ENCODE measurements at regions not wholly inside any gene's neighbourhood (a gene's known extent, or its start where the extent isn't known, plus 50 kb on each side); places are given as distances from the start of the nearest gene placed in this dataset.

DNA sequence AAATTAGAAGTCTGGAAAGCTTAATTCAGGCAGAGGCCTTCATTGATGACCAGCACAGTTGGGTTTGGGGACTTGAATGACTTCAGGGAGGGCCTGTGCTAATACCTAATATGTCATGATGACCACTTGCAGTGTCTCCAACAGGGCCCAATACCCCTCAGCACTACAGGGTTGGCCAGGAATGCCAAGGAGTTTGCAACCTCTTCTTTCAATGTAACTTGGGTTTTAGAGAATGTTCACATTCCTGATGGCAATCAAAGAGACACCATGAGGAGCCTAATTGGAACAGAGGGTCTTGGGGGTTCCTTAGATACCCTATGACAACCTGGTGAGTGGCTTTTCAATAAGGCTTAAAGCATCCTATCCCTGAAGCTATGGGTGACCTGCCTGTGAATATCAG is 52.4 kb upstream of the ST8SIA3 start:
- H3K27ac ChIP-seq (ENCODE audit: insufficient read length, low read depth, low read length): no peak overlapping the region
- TF ChIP-seq, protein P1, sequence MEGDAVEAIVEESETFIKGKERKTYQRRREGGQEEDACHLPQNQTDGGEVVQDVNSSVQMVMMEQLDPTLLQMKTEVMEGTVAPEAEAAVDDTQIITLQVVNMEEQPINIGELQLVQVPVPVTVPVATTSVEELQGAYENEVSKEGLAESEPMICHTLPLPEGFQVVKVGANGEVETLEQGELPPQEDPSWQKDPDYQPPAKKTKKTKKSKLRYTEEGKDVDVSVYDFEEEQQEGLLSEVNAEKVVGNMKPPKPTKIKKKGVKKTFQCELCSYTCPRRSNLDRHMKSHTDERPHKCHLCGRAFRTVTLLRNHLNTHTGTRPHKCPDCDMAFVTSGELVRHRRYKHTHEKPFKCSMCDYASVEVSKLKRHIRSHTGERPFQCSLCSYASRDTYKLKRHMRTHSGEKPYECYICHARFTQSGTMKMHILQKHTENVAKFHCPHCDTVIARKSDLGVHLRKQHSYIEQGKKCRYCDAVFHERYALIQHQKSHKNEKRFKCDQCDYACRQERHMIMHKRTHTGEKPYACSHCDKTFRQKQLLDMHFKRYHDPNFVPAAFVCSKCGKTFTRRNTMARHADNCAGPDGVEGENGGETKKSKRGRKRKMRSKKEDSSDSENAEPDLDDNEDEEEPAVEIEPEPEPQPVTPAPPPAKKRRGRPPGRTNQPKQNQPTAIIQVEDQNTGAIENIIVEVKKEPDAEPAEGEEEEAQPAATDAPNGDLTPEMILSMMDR (conservative IDR thresholded peaks at IDR 0.05): no peak
- H4K8ac ChIP-seq (replicated peaks; ENCODE audit: insufficient read length, low read depth, low read length): no peak overlapping the region
- Mint-ChIP-seq H3K27me3 (ENCODE audit: low read depth) (peaks cover 7% of the 10 kb centered on the region), H3K36me3 (ENCODE audit: insufficient read depth in 1 of 3, low read depth in 3 of 3) (no peaks in the 10 kb centered on the region; a peak in 2 of 7 replicates), H3K9me3 (no peaks in the 10 kb centered on the region), H3K4me1 (peaks cover 9 to 10% of the 10 kb centered on the region in 2 experiments), H3K4me3 (no peak overlapping the region), H3K27ac (no peak overlapping the region)
- no peak overlapping the region for H3T11ph ChIP-seq (ENCODE audit: low read length)
- no peak overlapping the region for H2BK5ac ChIP-seq (ENCODE audit: insufficient read length, low read length)
- H2BK15ac ChIP-seq (ENCODE audit: low read depth, low read length): no peak overlapping the region
- H3K56ac ChIP-seq (ENCODE audit: insufficient read length, low read depth, low read length): no peak overlapping the region
- no peak overlapping the region for H2BK120ac ChIP-seq (ENCODE audit: low read depth, low read length, poor library complexity, severe bottlenecking)
- no peak for DNase-seq
- H3K27me3 ChIP-seq (ENCODE audit: insufficient read depth, low read length): no peaks in the 10 kb centered on the region
- H3K4ac ChIP-seq (ENCODE audit: low read depth, low read length): no peak overlapping the region
- H3K4me2 ChIP-seq (ENCODE audit: insufficient read depth, insufficient read length, low read length): no peak overlapping the region
- no peak overlapping the region for H3K23ac ChIP-seq (ENCODE audit: insufficient read length, low read depth, low read length)
- no peak overlapping the region for H3K18ac ChIP-seq (ENCODE audit: insufficient read length, low read depth, low read length)
- H3K79me2 ChIP-seq (ENCODE audit: insufficient read depth, low read length): no peaks in the 10 kb centered on the region
- no peaks in the 10 kb centered on the region for H3K9me3 ChIP-seq (ENCODE audit: control insufficient read depth, low read depth, low read length)
- no peak overlapping the region for H3K9ac ChIP-seq (ENCODE audit: extremely low read depth, insufficient read length, low read length)
- no peak overlapping the region for H2BK12ac ChIP-seq (ENCODE audit: insufficient read length, low read depth, low read length)
- no peak overlapping the region for H3K14ac ChIP-seq (ENCODE audit: insufficient read depth, low read length)
- H2BK20ac ChIP-seq (ENCODE audit: low read depth, low read length, poor library complexity, severe bottlenecking): no peak overlapping the region
- H3K4me1 ChIP-seq (ENCODE audit: insufficient read depth, low read length): no peaks in the 10 kb centered on the region
- no peaks in the 10 kb centered on the region for H4K20me1 ChIP-seq (ENCODE audit: control insufficient read depth, insufficient read depth, insufficient read length)
- no peak overlapping the region for H4K5ac ChIP-seq (ENCODE audit: insufficient read length, low read depth, low read length)
- no peak overlapping the region for H2AFZ ChIP-seq (ENCODE audit: low read length)
- H4K91ac ChIP-seq (ENCODE audit: insufficient read length, low read depth, low read length): no peak overlapping the region
- no peaks in the 10 kb centered on the region for H3K23me2 ChIP-seq (ENCODE audit: insufficient read length, low read depth, low read length, poor library complexity, severe bottlenecking)
- no peaks in the 10 kb centered on the region for H3K79me1 ChIP-seq (ENCODE audit: insufficient read depth, low read depth, low read length, poor library complexity, severe bottlenecking)
- no peak overlapping the region for H2AK5ac ChIP-seq (ENCODE audit: insufficient read length, low read length)
